ENCODE measurements at regions not wholly inside any gene's neighbourhood (a gene's known extent, or its start where the extent isn't known, plus 50 kb on each side); places are given as distances from the start of the nearest gene placed in this dataset.

DNA sequence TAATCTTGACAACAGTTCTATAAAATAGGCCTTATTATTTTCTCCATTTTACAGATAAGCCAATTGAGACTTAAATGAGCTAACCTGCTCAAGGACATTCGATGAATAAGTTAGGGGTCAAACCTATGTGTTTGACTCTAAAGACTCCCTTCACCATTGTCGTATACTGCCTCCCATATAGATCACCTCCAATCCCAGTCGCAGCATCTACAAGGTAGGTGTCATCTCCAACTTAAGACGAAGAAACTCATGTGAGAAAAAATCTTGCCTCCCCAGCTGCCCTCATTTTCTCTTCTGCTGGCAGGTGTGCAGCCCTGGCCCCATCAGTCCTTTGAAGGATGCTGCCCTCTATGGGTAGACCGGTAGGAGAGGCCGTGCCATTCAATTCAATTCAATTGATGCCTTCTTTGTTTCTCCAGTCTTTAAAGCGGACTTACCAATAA lies 75.2 kb upstream of the SMARCA2 start:
- no peak for DNase-seq

DNA sequence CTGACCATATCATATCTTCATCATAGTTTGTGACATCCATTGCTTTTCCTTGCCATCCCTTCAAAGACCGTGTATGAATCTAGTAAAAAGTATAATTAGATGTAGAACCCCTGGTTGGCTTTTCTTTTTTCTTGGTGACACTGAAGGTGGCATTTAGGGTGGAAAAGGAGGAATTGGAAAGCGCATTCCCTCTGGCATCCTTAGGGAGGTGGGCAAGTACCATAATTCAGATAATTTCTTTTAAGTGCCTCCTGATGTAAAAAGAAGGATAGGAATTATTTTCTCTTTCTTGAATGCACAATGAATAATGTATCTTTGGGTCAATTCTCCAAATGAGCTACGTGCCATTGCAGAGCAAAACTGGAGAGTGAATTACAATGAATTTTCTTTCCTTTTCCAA lies 73.2 kb upstream of the SMARCA2 start:
- no peak for DNase-seq

DNA sequence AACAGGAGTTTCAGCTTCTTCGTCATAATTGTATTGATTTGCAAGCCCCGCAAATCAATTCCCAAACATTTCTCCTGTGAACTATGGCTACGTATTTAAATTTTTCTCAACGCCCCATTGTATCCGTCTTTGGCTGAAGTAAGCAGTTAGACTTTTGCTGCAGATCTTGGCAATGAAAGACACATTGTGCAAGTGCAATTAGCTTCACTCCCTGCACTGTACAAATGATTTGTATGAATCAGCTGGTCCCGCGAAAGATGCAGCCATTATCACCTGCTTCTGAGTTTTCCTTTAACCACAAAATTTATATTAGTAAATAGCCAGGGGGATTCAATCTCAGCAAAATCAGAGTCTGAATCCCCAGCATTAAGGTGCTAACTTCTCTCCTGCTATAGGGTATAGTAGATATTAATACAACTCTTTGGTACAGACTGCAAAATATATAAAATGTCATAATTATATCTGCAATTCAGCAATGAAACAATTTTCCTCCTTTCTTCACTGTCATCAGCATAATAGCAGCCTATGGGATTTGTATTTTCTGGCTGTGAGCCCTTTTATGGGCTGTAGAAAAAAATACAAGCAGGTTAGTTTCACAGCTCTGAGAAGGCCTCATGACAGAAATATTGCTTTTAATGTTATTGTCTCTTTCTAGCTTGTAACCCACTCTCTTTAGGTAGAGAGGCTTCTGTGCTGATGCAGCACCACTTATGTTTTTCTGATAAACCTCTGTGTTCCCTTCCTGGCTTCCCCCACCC lies 68.4 kb upstream of the SMARCA2 start:
- no peak for DNase-seq

DNA sequence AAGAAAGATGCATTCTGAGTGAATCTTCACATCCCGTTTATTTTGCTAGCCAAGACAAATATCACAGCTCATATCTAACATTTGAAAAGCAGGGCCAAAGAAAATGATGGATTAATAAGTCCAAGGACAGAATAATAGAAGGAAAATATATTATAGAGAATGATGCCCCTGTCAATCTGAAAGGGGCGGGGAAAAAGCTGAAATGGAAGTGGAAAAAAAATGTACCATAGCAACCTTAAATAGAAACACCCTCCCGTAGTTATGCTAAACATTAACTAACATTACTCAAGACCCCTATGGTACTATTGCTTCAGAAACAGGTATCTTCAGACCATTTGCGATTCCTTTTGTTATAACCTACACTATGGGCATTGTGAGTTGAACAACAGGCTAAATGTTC lies 67.7 kb upstream of the SMARCA2 start:
- no peak for DNase-seq

DNA sequence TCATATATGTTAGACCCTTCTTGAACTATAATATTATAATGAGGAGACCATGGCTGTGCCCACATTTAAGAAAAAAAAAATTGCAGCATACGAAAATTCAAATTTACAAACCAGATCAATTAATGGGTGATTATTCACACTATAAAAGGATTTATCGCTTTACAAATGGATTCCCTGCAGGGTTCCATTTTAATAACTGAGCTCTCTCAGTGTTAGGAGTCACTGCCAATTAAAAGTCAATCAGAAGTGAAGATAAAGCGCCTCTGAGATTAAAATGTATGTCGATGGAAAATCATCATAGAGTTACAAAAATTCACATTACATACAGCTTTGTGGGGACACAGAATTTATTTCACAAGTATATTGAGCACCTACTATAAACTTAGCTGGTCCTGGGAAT lies 66.6 kb upstream of the SMARCA2 start:
- no peak for DNase-seq

DNA sequence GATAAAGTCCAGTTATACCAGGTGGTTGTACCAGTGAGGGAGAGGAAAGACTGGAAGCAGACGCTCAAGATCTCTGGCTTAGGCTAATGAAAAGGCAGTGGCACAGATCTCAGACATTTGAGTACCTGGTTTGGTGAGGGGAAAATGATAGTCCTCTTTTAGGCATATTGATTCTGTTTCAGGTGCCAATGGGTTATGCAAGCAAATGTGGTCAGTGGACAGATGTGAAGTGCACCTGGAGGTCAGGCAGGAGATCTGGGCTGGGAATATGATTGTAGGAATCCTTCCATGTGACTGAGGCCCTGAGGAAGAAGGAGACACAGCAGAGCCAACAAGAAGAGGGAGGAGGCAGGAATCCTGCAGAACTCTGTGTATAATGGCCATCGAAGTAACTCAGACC lies 63.7 kb upstream of the SMARCA2 start:
- DNase-seq: no peak

DNA sequence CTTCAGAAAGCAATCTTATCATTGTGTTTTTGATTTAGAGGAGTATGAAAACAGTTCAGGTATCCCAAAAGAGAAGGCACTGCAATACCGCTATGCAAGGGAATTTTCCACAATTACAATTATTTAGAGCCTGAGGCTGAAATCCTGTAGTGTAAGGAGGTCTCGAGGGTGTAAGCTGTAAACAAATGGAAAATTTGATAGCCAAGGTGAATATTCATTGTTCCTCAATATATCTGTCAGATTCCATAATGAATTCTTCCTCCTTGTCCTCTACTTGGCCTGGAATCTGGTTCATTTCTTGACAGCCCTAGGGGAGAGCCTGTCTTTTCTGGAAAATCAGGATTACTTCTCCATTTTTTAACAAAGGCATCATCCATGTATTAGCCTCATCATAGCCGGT lies 63.1 kb upstream of the SMARCA2 start:
- DNase-seq: no peak

DNA sequence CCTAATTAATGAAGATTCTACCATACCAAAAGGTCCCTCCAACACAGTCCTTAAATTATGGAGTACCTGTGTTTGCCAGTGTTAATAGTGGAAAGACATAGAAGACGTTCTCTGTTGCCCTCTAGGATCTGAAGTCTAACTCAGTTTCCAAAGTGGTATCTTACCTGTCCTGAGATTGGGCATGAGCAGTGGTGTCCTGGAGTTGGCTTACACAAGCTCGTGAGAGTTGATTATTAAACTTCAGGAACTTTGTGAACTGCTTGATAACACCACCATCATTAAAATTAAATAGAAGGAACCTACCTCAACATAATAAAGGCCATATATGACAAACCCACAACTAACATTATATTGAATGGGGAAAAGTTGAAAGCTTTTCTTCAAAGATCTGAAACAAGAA lies 60.9 kb upstream of the SMARCA2 start:
- no peak for DNase-seq

DNA sequence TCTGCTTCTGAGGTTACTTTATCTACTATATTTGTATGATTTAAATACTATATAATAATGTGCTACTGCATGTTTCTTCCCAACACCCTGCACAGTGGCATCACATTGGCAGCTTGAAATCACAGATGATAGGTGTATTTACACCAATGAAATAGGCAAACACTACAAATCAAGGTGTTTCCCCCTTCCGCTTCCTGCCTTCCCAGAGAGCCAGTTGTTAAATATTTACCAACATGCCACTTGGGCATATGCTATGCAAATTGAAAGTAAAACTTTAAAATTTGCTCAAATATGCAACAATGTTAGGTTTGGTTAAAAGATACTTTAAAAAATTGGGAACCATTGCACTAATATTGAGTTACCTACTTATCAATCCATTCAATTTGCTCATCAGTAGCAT lies 58.2 kb upstream of the SMARCA2 start:
- DNase-seq: no peak

DNA sequence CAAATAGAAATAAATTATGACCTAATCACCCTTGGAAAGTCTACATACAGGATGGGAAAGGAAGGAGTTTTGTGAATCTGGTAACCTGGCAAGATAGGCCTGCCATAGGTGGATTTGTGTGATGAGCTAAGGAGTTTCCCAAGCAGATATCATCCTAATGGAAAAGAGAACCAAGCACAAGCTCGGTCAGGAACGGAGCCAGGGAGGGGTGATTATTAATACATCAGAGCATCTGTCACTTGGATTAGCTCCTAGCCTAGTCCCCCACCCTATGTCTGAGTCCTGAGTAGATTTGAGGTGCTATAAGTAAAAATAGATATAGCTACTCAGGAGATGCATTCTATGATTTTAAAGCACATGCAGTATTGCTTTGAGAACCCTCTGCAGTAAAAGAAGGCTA lies 57.3 kb upstream of the SMARCA2 start:
- DNase-seq: no peak

DNA sequence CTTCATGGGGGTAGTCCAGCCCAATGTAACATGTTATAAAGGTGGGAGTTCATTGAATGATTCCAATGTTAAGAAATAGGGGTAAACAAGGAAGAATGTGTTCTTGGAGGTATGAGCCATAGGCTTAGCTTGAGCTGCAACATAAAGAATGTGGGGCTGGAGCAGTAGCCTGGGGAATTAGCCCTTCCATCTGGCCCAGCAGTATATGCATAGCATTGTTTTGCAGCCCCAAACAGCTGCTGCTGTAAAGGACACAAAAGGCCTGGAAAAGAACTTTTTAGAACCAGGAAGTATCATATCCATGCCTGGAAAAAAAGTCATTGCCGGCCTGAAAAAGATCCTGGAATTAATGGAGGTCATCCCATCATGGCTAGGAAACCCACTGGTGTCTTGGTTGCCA lies 55.8 kb upstream of the SMARCA2 start:
- DNase-seq: no peak

DNA sequence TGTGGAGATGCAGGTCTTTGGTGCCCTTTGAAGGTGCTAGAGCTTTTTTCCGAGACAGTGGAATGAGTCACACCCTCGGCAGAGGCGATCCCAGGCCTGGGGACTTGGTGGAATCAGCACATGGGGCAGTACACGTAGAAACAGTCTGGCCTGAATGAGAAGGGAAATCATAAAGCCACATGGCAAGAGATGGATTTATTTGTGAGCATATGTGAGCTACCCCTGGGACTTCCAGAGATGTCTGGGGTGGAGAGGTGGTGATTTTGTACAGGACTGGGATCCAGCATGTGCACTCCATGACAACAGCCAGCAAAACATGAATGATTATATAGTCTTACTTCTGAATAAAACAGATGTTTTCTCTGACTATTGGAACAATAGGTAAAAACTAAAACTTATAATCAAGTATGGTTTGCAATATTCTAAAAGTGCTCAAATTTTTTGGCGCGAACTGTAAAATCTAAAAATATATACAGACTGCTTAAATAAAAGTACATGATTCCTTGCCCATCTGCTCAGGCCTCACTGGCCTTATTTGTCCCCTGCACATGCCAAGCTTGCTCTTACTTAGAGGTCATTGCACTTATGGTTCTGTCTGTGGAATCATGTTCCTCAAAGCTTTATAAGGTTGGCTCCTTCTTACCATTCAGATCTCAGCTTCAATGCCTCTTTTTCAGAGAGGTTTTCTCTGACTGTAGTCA lies 54.7 kb upstream of the SMARCA2 start:
- no peak for DNase-seq

DNA sequence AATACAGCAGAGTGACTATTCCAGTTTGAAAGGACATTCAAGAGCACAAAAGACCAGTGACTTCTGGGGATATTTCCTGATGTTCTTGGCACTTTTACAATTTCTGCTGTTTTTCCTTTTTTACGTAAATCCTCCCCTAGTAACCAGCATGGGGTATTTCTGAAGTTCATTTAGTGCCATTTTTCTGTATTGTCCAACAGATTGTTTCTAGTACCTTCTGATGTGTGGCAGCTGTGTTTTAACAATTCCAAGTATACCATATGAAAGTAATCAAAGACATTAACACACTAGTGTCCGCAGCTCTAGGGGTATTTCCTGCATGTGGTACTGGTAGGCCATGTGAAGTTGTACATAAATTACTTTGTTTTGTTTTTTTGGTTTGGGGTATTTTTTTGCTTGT lies 53.0 kb upstream of the SMARCA2 start:
- no peak for DNase-seq

DNA sequence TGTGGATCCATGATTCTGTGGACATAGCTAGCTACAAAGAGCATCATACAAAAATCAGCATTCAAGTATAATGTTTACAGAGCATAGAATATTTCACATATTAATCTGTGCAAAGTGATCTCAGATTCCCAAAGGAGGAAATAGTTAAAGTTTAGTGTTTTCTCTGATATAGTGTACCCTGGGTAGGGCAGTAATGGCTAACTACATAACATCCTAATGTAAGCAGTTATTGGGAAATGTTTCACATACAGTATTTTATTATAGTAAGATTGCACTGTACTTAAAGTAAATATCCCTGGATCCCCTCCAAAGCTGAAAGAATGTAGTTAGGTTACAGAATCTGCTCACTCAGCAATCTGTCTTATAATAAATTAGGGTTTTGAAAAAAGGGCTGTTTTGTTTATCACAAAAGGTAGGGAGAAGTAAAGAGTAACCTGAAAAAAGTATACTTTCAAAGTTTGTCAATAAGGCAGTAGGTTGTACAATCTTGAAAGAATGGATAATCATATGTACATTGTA lies 52.5 kb upstream of the SMARCA2 start:
- DNase-seq: no peak

DNA sequence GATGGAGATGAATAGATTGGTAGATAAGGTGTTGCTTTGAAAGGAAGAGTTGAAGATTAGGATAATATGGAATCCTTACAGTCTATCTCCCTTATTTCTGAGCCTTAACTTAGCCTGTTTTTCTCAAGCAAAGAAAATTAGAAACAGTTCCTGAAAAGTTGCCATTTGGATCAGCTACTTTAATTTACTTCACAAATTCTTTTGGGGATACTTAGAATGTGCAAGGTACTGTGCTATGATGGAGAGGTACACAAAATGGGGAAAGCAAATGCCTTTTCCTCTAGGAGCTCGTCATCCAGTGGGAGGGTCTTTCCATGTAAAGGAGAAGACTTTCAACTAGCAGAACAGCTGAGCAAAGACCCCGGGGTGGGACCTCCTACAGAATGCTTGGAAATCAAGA lies 51.1 kb upstream of the SMARCA2 start:
- no peak for DNase-seq

All from NCI-H2107 (cell line).